ENCODE measurements at regions not wholly inside any gene's neighbourhood (a gene's known extent, or its start where the extent isn't known, plus 50 kb on each side); places are given as distances from the start of the nearest gene placed in this dataset.
"Not testable (repeated sequence)": the region's sequence is repeated elsewhere in the genome, so short reads cannot be mapped to it uniquely, and the experiment has no call there.

- no peaks in the 10 kb centered on the region for H3K36me3 ChIP-seq (ENCODE audit: control insufficient read depth in 2 of 2, insufficient read depth in 2 of 2, low read length in 2 of 2)
- no peak overlapping the region for H3K9ac ChIP-seq (ENCODE audit: low read length in 2 of 2)
- H3K4me1 ChIP-seq (ENCODE audit: control insufficient read depth, insufficient read depth, low read length) = peaks cover 11% of the 10 kb centered on the region
- no peak overlapping the region for H3K4me3 ChIP-seq (ENCODE audit: low read length in 2 of 2)
- H3K27ac ChIP-seq (ENCODE audit: low read length) = no peak overlapping the region
- H3K27me3 ChIP-seq (ENCODE audit: control insufficient read depth in 1 of 2, insufficient read depth in 2 of 2, low read length in 2 of 2) = peaks cover 3 to 5% of the 10 kb centered on the region in 2 donors
- peaks cover 0 to 5% of the 10 kb centered on the region in 2 donors for H3K9me3 ChIP-seq (ENCODE audit: control insufficient read depth in 2 of 2, low read length in 2 of 2)
Measured at GRCh38 chr6:169858293-169858934, 107.0 kb downstream of the ERMARD start.

DNA sequence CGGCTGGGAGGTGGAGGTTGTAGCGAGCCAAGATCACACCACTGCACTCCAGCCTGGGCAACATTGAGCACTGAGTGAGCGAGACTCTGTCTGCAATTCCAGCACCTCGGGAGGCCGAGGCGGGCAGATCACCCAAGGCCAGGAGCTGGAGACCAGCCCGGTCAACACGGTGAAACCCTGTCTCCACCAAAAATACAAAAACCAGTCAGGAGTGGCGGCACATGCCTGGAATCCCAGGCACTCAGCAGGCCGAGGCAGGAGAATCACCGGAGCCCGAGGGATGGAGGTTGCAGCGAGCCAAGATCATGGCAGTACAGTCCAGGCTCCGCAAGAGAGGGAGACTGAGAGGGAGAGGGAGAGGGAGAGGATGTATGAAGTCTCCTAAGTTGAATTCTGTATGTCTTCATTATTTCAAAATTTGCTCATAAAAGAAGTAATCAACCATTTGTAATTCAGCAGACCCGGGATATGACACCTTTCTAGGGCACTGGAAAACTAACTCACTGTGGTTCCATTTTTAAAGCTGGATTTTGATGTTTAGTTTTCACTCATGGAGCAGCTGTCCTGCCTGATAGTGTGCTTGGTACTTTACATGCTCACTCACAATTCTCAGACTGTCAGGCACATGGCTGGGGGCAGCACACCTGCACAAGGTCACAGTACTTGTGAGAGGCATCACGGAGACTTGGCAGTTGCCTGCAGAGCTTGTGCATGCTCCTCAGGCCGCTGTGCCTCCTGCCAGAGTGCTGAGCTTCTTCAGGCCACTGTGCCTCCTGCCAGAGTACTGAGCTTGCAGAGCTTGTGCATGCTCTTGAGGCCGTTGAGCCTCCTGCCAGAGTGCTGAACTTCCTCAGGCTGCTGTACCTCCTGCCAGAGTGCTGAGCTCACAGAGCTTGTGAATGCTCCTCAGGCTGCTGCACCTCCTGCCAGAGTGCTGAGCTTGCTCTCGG is 106.2 kb downstream of the ERMARD start:
- no peak overlapping the region for H3K27ac ChIP-seq (ENCODE audit: low read length)
- no peak overlapping the region for H3K4me3 ChIP-seq (ENCODE audit: low read length in 2 of 2)
- H3K27me3 ChIP-seq (ENCODE audit: control insufficient read depth in 1 of 2, insufficient read depth in 2 of 2, low read length in 2 of 2) = peaks cover 3 to 5% of the 10 kb centered on the region in 2 donors
- H3K36me3 ChIP-seq (ENCODE audit: control insufficient read depth in 2 of 2, insufficient read depth in 2 of 2, low read length in 2 of 2) = no peaks in the 10 kb centered on the region
- no peak overlapping the region for H3K9ac ChIP-seq (ENCODE audit: low read length in 2 of 2)
- H3K4me1 ChIP-seq (ENCODE audit: control insufficient read depth, insufficient read depth, low read length) = peaks cover 11% of the 10 kb centered on the region
- H3K9me3 ChIP-seq (ENCODE audit: control insufficient read depth in 2 of 2, low read length in 2 of 2) = peaks cover 0 to 5% of the 10 kb centered on the region in 2 donors

- H3K27ac ChIP-seq (ENCODE audit: low read length); H3K36me3 ChIP-seq (ENCODE audit: control insufficient read depth in 2 of 2, insufficient read depth in 2 of 2, low read length in 2 of 2); H3K9ac ChIP-seq (ENCODE audit: low read length in 2 of 2); H3K4me3 ChIP-seq (ENCODE audit: low read length in 2 of 2); H3K27me3 ChIP-seq (ENCODE audit: control insufficient read depth in 1 of 2, insufficient read depth in 2 of 2, low read length in 2 of 2); H3K4me1 ChIP-seq (ENCODE audit: control insufficient read depth, insufficient read depth, low read length); H3K9me3 ChIP-seq (ENCODE audit: control insufficient read depth in 2 of 2, low read length in 2 of 2): not testable (repeated sequence)
Measured at GRCh38 chr6:169856442-169857342, 105.3 kb downstream of the ERMARD start.

- no peak overlapping the region for H3K4me3 ChIP-seq (ENCODE audit: low read length in 2 of 2)
Measured at GRCh38 chr6:169854813-169855212, 103.4 kb downstream of the ERMARD start.

DNA sequence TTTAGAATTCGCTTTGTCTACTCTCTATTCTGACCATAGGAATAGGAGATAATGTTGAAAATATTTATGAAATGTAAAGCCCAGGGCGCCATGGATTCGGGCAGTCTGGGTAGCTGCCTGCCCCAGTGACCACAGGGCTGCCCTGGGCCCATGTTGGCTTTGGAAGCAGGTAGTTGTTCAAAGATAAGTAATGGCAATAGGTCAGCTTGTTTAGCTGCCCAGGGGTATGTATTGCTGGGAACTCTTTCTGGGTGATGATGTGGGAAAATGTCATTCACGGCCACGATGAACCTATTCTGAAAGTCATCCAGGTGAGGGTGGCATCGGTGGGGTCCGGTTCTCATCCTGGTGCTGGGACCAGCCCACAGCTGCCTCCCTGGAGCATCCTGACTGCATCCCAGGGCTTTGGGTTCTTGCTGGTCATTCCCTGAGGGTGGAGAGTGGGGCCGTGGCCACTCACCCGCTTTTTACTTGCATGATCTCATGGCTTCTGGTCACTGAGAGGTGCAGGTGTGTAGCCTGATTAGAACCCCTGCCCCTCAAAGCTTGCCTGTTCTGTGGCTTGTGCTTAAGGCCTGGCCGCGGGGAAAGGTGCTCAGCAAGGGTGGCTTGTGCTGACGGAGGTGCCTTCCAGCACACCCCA is 102.8 kb downstream of the ERMARD start:
- Histone ChIP-seq H3K36me3 (ENCODE audit: control insufficient read depth in 2 of 2, insufficient read depth in 2 of 2, low read length in 2 of 2) (no peaks in the 10 kb centered on the region), H3K27ac (ENCODE audit: low read length) (no peak overlapping the region), H3K4me3 (ENCODE audit: low read length in 2 of 2) (no peak overlapping the region), H3K4me1 (ENCODE audit: control insufficient read depth, insufficient read depth, low read length) (no peaks in the 10 kb centered on the region), H3K9ac (ENCODE audit: low read length in 2 of 2) (no peak overlapping the region), H3K27me3 (ENCODE audit: control insufficient read depth in 1 of 2, insufficient read depth in 2 of 2, low read length in 2 of 2) (no peaks in the 10 kb centered on the region), H3K9me3 (ENCODE audit: control insufficient read depth in 2 of 2, low read length in 2 of 2) (peaks cover 0 to 5% of the 10 kb centered on the region in 2 donors)

More at GRCh38 chr6:169854813-169855212, 103.4 kb downstream of the ERMARD start:
- Histone ChIP-seq H3K9me3 (ENCODE audit: control insufficient read depth in 2 of 2, low read length in 2 of 2) (peaks cover 0 to 5% of the 10 kb centered on the region in 2 donors), H3K27ac (ENCODE audit: low read length) (no peak overlapping the region), H3K36me3 (ENCODE audit: control insufficient read depth in 2 of 2, insufficient read depth in 2 of 2, low read length in 2 of 2) (no peaks in the 10 kb centered on the region), H3K27me3 (ENCODE audit: control insufficient read depth in 1 of 2, insufficient read depth in 2 of 2, low read length in 2 of 2) (no peaks in the 10 kb centered on the region), H3K4me1 (ENCODE audit: control insufficient read depth, insufficient read depth, low read length) (no peaks in the 10 kb centered on the region), H3K9ac (ENCODE audit: low read length in 2 of 2) (no peak overlapping the region)

GRCh38 chr6:169853196-169854082 is 102.0 kb downstream of the ERMARD start:
- no peak overlapping the region for H3K27ac ChIP-seq (ENCODE audit: low read length)
- H3K9me3 ChIP-seq (ENCODE audit: control insufficient read depth in 2 of 2, low read length in 2 of 2) = peaks cover 0 to 5% of the 10 kb centered on the region in 2 donors
- H3K27me3 ChIP-seq (ENCODE audit: control insufficient read depth in 1 of 2, insufficient read depth in 2 of 2, low read length in 2 of 2) = no peaks in the 10 kb centered on the region
- no peak overlapping the region for H3K9ac ChIP-seq (ENCODE audit: low read length in 2 of 2)
- H3K4me1 ChIP-seq (ENCODE audit: control insufficient read depth, insufficient read depth, low read length) = no peaks in the 10 kb centered on the region
- H3K4me3 ChIP-seq (ENCODE audit: low read length in 2 of 2) = no peak overlapping the region
- no peaks in the 10 kb centered on the region for H3K36me3 ChIP-seq (ENCODE audit: control insufficient read depth in 2 of 2, insufficient read depth in 2 of 2, low read length in 2 of 2)

DNA sequence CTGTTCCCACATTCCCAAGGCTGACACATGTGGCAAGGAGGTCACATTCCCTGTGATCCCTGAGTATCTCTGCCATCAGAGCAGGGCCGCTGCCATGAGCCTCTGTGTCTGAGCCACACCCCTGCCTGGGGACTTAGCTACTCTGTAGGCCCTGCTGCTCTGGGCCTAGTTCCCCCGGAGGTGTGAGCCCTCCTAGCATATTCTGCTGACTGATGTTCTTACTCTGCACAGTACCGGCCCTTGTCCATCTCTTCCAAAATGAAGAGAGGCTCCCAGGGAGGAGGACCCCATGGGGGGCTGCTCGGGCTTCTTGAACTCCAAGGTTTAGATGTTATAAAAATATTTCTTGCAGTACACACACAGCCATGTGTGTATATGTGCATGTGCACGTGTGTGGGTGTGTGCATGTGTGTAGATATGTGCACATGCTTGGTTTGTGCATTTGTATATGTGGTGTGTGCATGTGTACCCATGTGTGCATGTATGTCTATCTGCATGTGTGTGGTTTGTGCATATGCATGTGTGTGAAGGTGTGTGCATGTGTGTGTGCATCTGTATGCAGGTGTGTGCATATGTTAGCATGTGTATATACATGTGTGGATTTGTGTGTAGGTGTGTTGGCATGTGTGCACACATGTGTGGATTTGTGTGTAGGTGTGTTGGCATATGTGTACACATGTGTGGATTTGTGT is 101.2 kb downstream of the ERMARD start:
- Histone ChIP-seq H3K4me3 (ENCODE audit: low read length in 2 of 2) (no peak overlapping the region), H3K36me3 (ENCODE audit: control insufficient read depth in 2 of 2, insufficient read depth in 2 of 2, low read length in 2 of 2) (no peaks in the 10 kb centered on the region), H3K27me3 (ENCODE audit: control insufficient read depth in 1 of 2, insufficient read depth in 2 of 2, low read length in 2 of 2) (no peaks in the 10 kb centered on the region), H3K9ac (ENCODE audit: low read length in 2 of 2) (no peak overlapping the region), H3K4me1 (ENCODE audit: control insufficient read depth, insufficient read depth, low read length) (no peaks in the 10 kb centered on the region), H3K27ac (ENCODE audit: low read length) (no peak overlapping the region), H3K9me3 (ENCODE audit: control insufficient read depth in 2 of 2, low read length in 2 of 2) (peaks cover 0 to 3% of the 10 kb centered on the region in 2 donors)

DNA sequence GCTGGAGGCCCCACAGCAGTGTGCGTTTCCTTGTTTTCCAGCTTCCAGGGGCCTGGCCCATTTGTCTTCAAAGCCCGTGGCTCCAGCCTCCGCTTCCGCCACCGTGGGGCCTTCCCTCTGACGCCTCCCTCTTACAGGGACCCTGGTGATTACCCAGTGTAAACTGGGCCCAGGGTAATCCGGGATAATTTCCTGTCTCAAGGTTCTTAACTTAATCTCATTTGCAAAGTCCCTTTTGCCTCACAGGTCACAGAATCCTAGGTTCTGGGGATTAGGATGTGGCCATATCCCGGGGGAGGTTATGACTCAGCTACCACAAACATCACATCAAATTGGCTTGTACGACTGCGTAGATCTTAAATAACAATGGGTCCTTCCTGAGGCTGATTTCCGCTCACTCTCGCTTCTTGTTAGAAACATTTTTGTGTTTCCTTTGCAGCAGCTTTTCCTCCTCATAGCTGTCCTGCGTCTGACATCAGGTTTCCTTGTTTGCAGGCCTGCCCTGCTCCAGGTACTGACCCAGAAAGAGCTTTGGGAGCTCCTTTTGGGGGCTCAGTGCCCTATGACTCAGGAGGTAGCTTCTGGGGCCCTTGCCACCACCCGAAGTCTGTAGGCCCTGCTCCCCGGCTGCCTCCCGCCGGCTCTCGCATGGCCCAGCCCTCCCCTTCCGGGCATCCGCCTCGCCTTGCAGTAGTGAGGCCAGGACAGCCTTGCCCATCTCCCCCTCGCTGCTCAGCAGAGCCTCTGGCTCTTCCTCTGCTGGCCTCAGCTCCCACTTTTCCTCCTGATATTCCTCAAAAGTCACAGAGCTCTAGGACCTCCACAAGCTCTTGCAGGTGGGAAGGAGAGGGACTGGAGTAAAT is 100.5 kb downstream of the ERMARD start:
- Histone ChIP-seq H3K4me3 (ENCODE audit: low read length in 2 of 2) (no peak overlapping the region), H3K9ac (ENCODE audit: low read length in 2 of 2) (no peak overlapping the region), H3K27me3 (ENCODE audit: control insufficient read depth in 1 of 2, insufficient read depth in 2 of 2, low read length in 2 of 2) (peaks cover 0 to under 1% of the 10 kb centered on the region in 2 donors), H3K4me1 (ENCODE audit: control insufficient read depth, insufficient read depth, low read length) (no peaks in the 10 kb centered on the region), H3K36me3 (ENCODE audit: control insufficient read depth in 2 of 2, insufficient read depth in 2 of 2, low read length in 2 of 2) (no peaks in the 10 kb centered on the region), H3K9me3 (ENCODE audit: control insufficient read depth in 2 of 2, low read length in 2 of 2) (no peaks in the 10 kb centered on the region), H3K27ac (ENCODE audit: low read length) (no peak overlapping the region)
